Stomach (tissue), 8 donors: ENCODE measurements at regions not wholly inside any gene's neighbourhood (a gene's known extent, or its start where the extent isn't known, plus 50 kb on each side); places are given as distances from the start of the nearest gene placed in this dataset.

Source experiments
- DNase-seq, 2 donors: peaks; one replicate each; pipeline versions ENCODE4 v3.0.0 to v3.0.0-alpha.2; 2013 to 2019
- H3K27ac ChIP-seq, 5 donors: fragments of 200-600 bp in 4 of 5; sonication (generic) in 4 of 5; one replicate each; pipeline ENCODE4 v1.5.1; 2013 to 2019; ENCODE audit warnings: mild to moderate bottlenecking in 1 of 5, moderate library complexity in 1 of 5
- H3K27me3 ChIP-seq, 3 donors: fragments of 200-600 bp; sonication (generic); one replicate each; pipeline ENCODE4 v1.5.1; 2017 to 2019; ENCODE audit warnings: mixed run types in 1 of 3
- H3K36me3 ChIP-seq, 4 donors: fragments of 200-600 bp; sonication (generic); 1 replicate in 3 of 4; 2 replicates in 1 of 4; pipeline ENCODE4 v1.5.1; 2016 to 2019
- H3K4me1 ChIP-seq, 4 donors: fragments of 200-600 bp; sonication (generic); one replicate each; pipeline ENCODE4 v1.5.1; 2016 to 2019
- H3K4me3 ChIP-seq, 4 donors: fragments of 200-600 bp; sonication (generic) in 3 of 4; one replicate each; pipeline ENCODE4 v1.5.1; 2016 to 2019; ENCODE audit warnings: mild to moderate bottlenecking in 1 of 4
- H3K9me3 ChIP-seq, 4 donors: fragments of 200-600 bp; sonication (generic); one replicate each; pipeline ENCODE4 v1.5.1; 2016 to 2019
- EP300 ChIP-seq: sonication (generic); formaldehyde crosslinking; IDR thresholded peaks from one replicate; pipeline ENCODE4 v1.6.1; 2017; ENCODE audit warnings: antibody characterized with exemption
- POLR2A ChIP-seq, 4 donors: fragments of 450-650 bp; IDR thresholded peaks; one replicate each; pipeline ENCODE4 v1.6.1; 2016; ENCODE audit warnings: antibody characterized with exemption in 4 of 4, control low read depth in 2 of 4, mild to moderate bottlenecking in 1 of 4, moderate library complexity in 1 of 4
- POLR2AphosphoS5 ChIP-seq, 3 donors: sonication (generic); formaldehyde crosslinking; IDR thresholded peaks; one replicate each; pipeline ENCODE4 v1.6.1; 2016; ENCODE audit warnings: antibody characterized with exemption in 3 of 3
- WGBS, 5 donors: extraction: QIAGEN DNeasy Blood & Tissue Kit in 3 of 5; methylation state at CpG; one replicate each; pipeline versions ENCODE4 v1.1.5 to v1.1.7; 2013 to 2018; 5-methylcytosine and 5-hydroxymethylcytosine counted together
- intact Hi-C: fragments of 100-400 bp; cut with DNase I; formaldehyde crosslinking; loops from one replicate; pipeline ENCODE4 v1.15.1; 2023; ENCODE audit warnings: low total_unique reads
- TF ChIP-seq, protein P1 (sequence below), 7 experiments: fragments of 450-650 bp in 4 of 7; fragments of 200-600 bp in 3 of 7; sonication (generic) in 3 of 7; IDR thresholded peaks; one replicate each; pipeline ENCODE4 v1.5.1; 2016 to 2019; ENCODE audit warnings: antibody characterized with exemption in 7 of 7, control low read depth in 2 of 7, mild to moderate bottlenecking in 1 of 7
- donor health status: healthy with polysubstance abuse.
- donor health status: Bipolar disorder and iron deficiency.
- donor health status: healthy.

DNA sequence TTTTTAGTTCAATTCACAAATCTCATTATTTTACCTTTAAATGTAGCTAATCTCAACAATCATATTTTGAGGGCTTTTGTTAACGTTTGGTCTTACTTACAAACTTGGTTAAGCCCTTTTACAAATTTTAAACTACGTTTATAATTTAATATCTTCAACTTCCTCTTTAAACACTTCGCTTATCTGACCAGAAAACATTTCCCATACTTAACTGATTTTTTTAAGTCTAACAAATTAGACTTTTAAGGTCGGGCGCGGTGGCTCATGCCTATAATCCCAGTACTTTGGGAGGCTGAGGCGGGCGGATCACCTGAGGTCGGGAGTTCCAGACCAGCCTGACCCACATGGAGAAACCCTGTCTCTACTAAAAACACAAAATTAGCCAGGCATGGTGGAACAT is 300.9 kb downstream of the LMX1A start:
- Histone ChIP-seq H3K36me3 (no peaks in the 10 kb centered on the region), H3K4me3 (no peak overlapping the region), H3K27ac (no peak overlapping the region), H3K9me3 (no peaks in the 10 kb centered on the region), H3K27me3 (no peaks in the 10 kb centered on the region), H3K4me1 (no peaks in the 10 kb centered on the region)
- DNase-seq: no peak
- intact Hi-C loops: no loop called here
- TF ChIP-seq POLR2AphosphoS5 (IDR thresholded peaks at IDR 0.05): no peak
- no peak for TF ChIP-seq POLR2A (IDR thresholded peaks at IDR 0.05)
- no peak for TF ChIP-seq EP300
- TF ChIP-seq, protein P1, sequence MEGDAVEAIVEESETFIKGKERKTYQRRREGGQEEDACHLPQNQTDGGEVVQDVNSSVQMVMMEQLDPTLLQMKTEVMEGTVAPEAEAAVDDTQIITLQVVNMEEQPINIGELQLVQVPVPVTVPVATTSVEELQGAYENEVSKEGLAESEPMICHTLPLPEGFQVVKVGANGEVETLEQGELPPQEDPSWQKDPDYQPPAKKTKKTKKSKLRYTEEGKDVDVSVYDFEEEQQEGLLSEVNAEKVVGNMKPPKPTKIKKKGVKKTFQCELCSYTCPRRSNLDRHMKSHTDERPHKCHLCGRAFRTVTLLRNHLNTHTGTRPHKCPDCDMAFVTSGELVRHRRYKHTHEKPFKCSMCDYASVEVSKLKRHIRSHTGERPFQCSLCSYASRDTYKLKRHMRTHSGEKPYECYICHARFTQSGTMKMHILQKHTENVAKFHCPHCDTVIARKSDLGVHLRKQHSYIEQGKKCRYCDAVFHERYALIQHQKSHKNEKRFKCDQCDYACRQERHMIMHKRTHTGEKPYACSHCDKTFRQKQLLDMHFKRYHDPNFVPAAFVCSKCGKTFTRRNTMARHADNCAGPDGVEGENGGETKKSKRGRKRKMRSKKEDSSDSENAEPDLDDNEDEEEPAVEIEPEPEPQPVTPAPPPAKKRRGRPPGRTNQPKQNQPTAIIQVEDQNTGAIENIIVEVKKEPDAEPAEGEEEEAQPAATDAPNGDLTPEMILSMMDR (IDR thresholded peaks at IDR 0.05): no peak
- 60 to 67% (median 65%) methylated on average over 9 of the region's 9 CpGs for WGBS, 5 donors

DNA sequence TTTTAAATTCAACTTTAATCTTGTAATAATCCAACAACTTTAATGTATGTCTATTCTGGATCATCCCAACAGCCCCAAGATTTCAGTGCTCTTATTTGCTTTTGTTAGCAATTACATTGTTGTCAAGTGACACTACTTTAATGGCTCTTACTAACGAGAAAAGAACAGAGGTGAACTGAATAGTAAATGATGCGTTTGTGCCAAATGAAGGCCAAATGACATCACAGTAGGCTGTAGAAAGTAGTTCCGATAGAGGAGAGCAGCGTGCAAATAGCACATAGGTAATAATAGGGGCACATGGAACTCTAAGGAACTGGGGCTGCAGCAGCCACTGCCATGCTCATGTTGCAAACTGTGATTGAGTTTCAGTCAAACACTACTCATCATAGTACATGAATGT is 301.9 kb downstream of the LMX1A start:
- intact Hi-C loops: no loop called here
- WGBS, 5 donors: 72 to 77% (median 74%) methylated on average over 4 of the region's 4 CpGs

DNA sequence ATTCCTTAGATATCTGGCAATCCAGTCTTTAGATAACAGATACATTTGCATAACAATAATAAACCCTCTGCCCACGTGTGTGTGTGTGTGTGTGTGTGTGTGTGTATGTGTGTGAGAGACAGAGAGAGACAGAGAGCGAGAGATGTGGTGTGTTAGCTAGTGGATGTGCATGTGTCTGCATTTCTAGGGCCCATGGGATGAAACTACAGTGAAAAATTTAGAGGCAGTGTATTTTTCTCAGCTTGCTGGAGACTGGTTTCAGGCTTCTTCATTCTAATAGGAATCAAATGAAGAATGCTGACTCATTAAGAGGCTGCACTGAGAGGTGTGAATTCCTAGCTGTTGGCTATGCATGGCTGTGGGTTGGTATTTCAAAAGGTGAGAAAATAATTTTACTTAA is 303.2 kb downstream of the LMX1A start:
- TF ChIP-seq POLR2AphosphoS5 (IDR thresholded peaks at IDR 0.05): no peak
- TF ChIP-seq, protein P1 (IDR thresholded peaks at IDR 0.05): no peak
- TF ChIP-seq EP300: no peak
- TF ChIP-seq POLR2A (IDR thresholded peaks at IDR 0.05): no peak
- no peaks in the 10 kb centered on the region for H3K36me3 ChIP-seq
- no peaks in the 10 kb centered on the region for H3K27me3 ChIP-seq
- no peaks in the 10 kb centered on the region for H3K9me3 ChIP-seq
- intact Hi-C loops: no loop called here
- H3K4me1 ChIP-seq: no peaks in the 10 kb centered on the region
- DNase-seq: no peak
- no peak overlapping the region for H3K4me3 ChIP-seq
- 47 to 64% (median 49%) methylated on average over 2 of the region's 2 CpGs for WGBS, 5 donors
- no peak overlapping the region for H3K27ac ChIP-seq

More for the DNA sequence above, 301.9 kb downstream of the LMX1A start:
- H3K9me3 ChIP-seq: no peaks in the 10 kb centered on the region
- no peaks in the 10 kb centered on the region for H3K27me3 ChIP-seq
- no peak overlapping the region for H3K4me3 ChIP-seq
- no peaks in the 10 kb centered on the region for H3K36me3 ChIP-seq
- no peak overlapping the region for H3K27ac ChIP-seq
- no peaks in the 10 kb centered on the region for H3K4me1 ChIP-seq
- TF ChIP-seq POLR2AphosphoS5 (IDR thresholded peaks at IDR 0.05) (no peak), POLR2A (IDR thresholded peaks at IDR 0.05) (no peak), EP300 (no peak)
- TF ChIP-seq, protein P1 (IDR thresholded peaks at IDR 0.05): no peak
- DNase-seq: no peak

DNA sequence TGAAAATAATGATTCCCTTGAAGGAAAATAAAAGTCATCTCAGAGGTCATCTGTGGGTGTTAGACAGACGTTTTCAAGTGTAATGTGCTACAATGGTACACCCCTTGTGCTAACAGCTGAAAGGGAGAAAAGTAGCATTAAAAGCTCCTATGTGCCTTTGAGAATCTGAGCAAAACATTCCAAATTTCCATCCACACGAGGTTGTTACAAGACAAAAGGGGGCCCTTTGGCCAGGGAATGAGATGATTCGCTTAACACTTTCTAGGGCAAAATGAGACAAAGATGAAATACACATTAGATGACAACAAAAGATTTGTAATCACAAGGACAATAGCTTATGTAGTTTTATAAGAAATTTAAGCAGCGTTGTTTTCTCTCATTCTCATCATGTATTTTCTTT is 303.6 kb downstream of the LMX1A start:
- no peak for DNase-seq
- Histone ChIP-seq H3K4me3 (no peak overlapping the region), H3K27ac (no peak overlapping the region), H3K36me3 (no peaks in the 10 kb centered on the region), H3K27me3 (no peaks in the 10 kb centered on the region), H3K4me1 (no peaks in the 10 kb centered on the region), H3K9me3 (no peaks in the 10 kb centered on the region)
- TF ChIP-seq POLR2A (IDR thresholded peaks at IDR 0.05): no peak
- no peak for TF ChIP-seq EP300
- TF ChIP-seq, protein P1 (IDR thresholded peaks at IDR 0.05): no peak
- no peak for TF ChIP-seq POLR2AphosphoS5 (IDR thresholded peaks at IDR 0.05)
- intact Hi-C loops: no loop called here
- 45 to 52% (median 51%) methylated on average over 4 of the region's 4 CpGs for WGBS, 5 donors
